ENCODE measurements at regions not wholly inside any gene's neighbourhood (a gene's known extent, or its start where the extent isn't known, plus 50 kb on each side); places are given as distances from the start of the nearest gene placed in this dataset.

GRCh38 chr7:109842386-109842785, 1248.5 kb upstream of the LRRN3 start:
- Histone ChIP-seq H3K4me1 (ENCODE audit: insufficient read depth, low read length, severe bottlenecking) (no peaks in the 10 kb centered on the region), H3K9ac (ENCODE audit: low read length) (no peak overlapping the region), H2AFZ (ENCODE audit: low read length) (no peak overlapping the region), H4K20me1 (ENCODE audit: insufficient read depth, low read length) (no peaks in the 10 kb centered on the region), H3K79me2 (ENCODE audit: insufficient read depth, low read length) (no peaks in the 10 kb centered on the region), H3K4me3 (ENCODE audit: low read depth, low read length, poor library complexity, severe bottlenecking) (no peak overlapping the region), H3K9me2 (ENCODE audit: low read depth, low read length) (no peaks in the 10 kb centered on the region), H3K36me3 (ENCODE audit: insufficient read depth, low read length) (no peaks in the 10 kb centered on the region), H3K27ac (ENCODE audit: low read depth, low read length, poor library complexity, severe bottlenecking) (no peak overlapping the region), H3F3A (ENCODE audit: insufficient read depth, low read length) (no peaks in the 10 kb centered on the region), H3K9me3 (ENCODE audit: low read length) (no peaks in the 10 kb centered on the region), H3K4me2 (ENCODE audit: low read length) (no peak overlapping the region), H3K27me3 (ENCODE audit: insufficient read depth, low read length) (no peaks in the 10 kb centered on the region)
- TF ChIP-seq CTCF (IDR thresholded peaks at IDR 0.05; ENCODE audit: low read length) (no peak), EZH2 (IDR thresholded peaks at IDR 0.05; ENCODE audit: borderline replicate concordance, low read length) (no peak)

- no peaks in the 10 kb centered on the region for H4K20me1 ChIP-seq (ENCODE audit: insufficient read depth, low read length)
- H3K9ac ChIP-seq (ENCODE audit: low read length) = no peak overlapping the region
- H3K4me1 ChIP-seq (ENCODE audit: insufficient read depth, low read length, severe bottlenecking) = no peaks in the 10 kb centered on the region
- no peaks in the 10 kb centered on the region for H3K27me3 ChIP-seq (ENCODE audit: insufficient read depth, low read length)
- H3K9me2 ChIP-seq (ENCODE audit: low read depth, low read length) = no peaks in the 10 kb centered on the region
- TF ChIP-seq CTCF (IDR thresholded peaks at IDR 0.05; ENCODE audit: low read length) (peak; percentile 54), EZH2 (IDR thresholded peaks at IDR 0.05; ENCODE audit: borderline replicate concordance, low read length) (no peak)
- H3F3A ChIP-seq (ENCODE audit: insufficient read depth, low read length) = no peaks in the 10 kb centered on the region
- no peaks in the 10 kb centered on the region for H3K9me3 ChIP-seq (ENCODE audit: low read length)
- no peak overlapping the region for H3K4me3 ChIP-seq (ENCODE audit: low read depth, low read length, poor library complexity, severe bottlenecking)
- H3K79me2 ChIP-seq (ENCODE audit: insufficient read depth, low read length) = no peaks in the 10 kb centered on the region
- no peak overlapping the region for H2AFZ ChIP-seq (ENCODE audit: low read length)
- no peak overlapping the region for H3K4me2 ChIP-seq (ENCODE audit: low read length)
- no peaks in the 10 kb centered on the region for H3K36me3 ChIP-seq (ENCODE audit: insufficient read depth, low read length)
- no peak overlapping the region for H3K27ac ChIP-seq (ENCODE audit: low read depth, low read length, poor library complexity, severe bottlenecking)
Measured at GRCh38 chr7:109844362-109844761, 1246.6 kb upstream of the LRRN3 start.

GRCh38 chr7:109864230-109864629, 1226.7 kb upstream of the LRRN3 start:
- Histone ChIP-seq H3K4me3 (ENCODE audit: low read depth, low read length, poor library complexity, severe bottlenecking) (no peak overlapping the region), H3K4me2 (ENCODE audit: low read length) (no peak overlapping the region), H3F3A (ENCODE audit: insufficient read depth, low read length) (no peaks in the 10 kb centered on the region), H3K9ac (ENCODE audit: low read length) (no peak overlapping the region), H2AFZ (ENCODE audit: low read length) (no peak overlapping the region), H3K9me3 (ENCODE audit: low read length) (no peaks in the 10 kb centered on the region), H3K9me2 (ENCODE audit: low read depth, low read length) (no peaks in the 10 kb centered on the region), H3K27ac (ENCODE audit: low read depth, low read length, poor library complexity, severe bottlenecking) (no peak overlapping the region), H3K4me1 (ENCODE audit: insufficient read depth, low read length, severe bottlenecking) (no peaks in the 10 kb centered on the region), H3K27me3 (ENCODE audit: insufficient read depth, low read length) (no peaks in the 10 kb centered on the region), H3K36me3 (ENCODE audit: insufficient read depth, low read length) (no peaks in the 10 kb centered on the region), H3K79me2 (ENCODE audit: insufficient read depth, low read length) (no peaks in the 10 kb centered on the region), H4K20me1 (ENCODE audit: insufficient read depth, low read length) (no peaks in the 10 kb centered on the region)
- no peak for TF ChIP-seq EZH2 (IDR thresholded peaks at IDR 0.05; ENCODE audit: borderline replicate concordance, low read length)
- no peak for TF ChIP-seq CTCF (IDR thresholded peaks at IDR 0.05; ENCODE audit: low read length)
